K562 (cell line): ENCODE measurements at regions not wholly inside any gene's neighbourhood (a gene's known extent, or its start where the extent isn't known, plus 50 kb on each side); places are given as distances from the start of the nearest gene placed in this dataset.

Source experiments
- ATAC-seq: fragments of 200-7000 bp; cut with Tn5 transposase; 3 replicates; pipeline ENCODE4 v1.9.1; 2020; ENCODE audit warnings: moderate library complexity
- BruUV-seq: library from RNA; stranded (reverse); fragments of 400-500 nt; replicated peaks from 2 replicates; lab custom pipeline; 2021; lab: Mats Ljungman, UMichigan
- CTCF ChIA-PET: fragments of 300-600 bp; formaldehyde crosslinking; extraction: SDS; loops from one replicate; lab custom pipeline; 2021; ENCODE audit warnings: low intra/inter-chr PET ratio; lab: Yijun Ruan, JAX
- POLR2A ChIA-PET: fragments of 300-600, 350-650 bp; sonication (Branson Sonifier 250); formaldehyde crosslinking; extraction: SDS; loops from one replicate; lab custom pipeline; 2021; ENCODE audit warnings: antibody characterized with exemption, inconsistent platforms; lab: Yijun Ruan, JAX
- DNase-seq, 4 experiments: peaks; one replicate each; pipeline versions ENCODE4 v3.0.0 to v3.0.0-alpha.2; 2011 to 2018; ENCODE audit warnings: low spot score in 3 of 4, mixed read lengths in 3 of 4; ENCODE audit errors: extremely low read depth in 1 of 4
- FAIRE-seq: peaks from 2 replicates; lab custom pipeline; 2011; peaks lifted over from hg19 to GRCh38; lab: Jason Lieb, UNC
- H2AFZ ChIP-seq: 2 replicates; pipeline ENCODE4 v1.6.0; 2011; ENCODE audit warnings: low read depth, low read length, control low read depth, inconsistent platforms
- H3K27ac ChIP-seq: fragments of 200-600 bp; 3 replicates; pipeline ENCODE4 v1.8.0; 2011; ENCODE audit warnings: low read depth, mild to moderate bottlenecking, control low read depth, inconsistent platforms, low read length, moderate library complexity, mixed read lengths; ENCODE audit errors: extremely low read depth
- H3K27me3 ChIP-seq, 2 experiments: fragments of 300-600 bp in 1 of 2; 2 replicates in 1 of 2; 3 replicates in 1 of 2; pipeline versions ENCODE4 v1.6.0 to v1.8.0; 2011; ENCODE audit warnings: inconsistent platforms in 2 of 2, low read length in 2 of 2, mild to moderate bottlenecking in 1 of 2, mixed read lengths in 1 of 2, moderate library complexity in 1 of 2; ENCODE audit not compliant: control insufficient read depth in 2 of 2, insufficient read depth in 2 of 2
- H3K36me3 ChIP-seq: fragments of 300-600 bp; 3 replicates; pipeline ENCODE4 v1.8.0; 2011; ENCODE audit warnings: mild to moderate bottlenecking, low read length, inconsistent platforms; ENCODE audit not compliant: control insufficient read depth, insufficient read depth
- H3K4me1 ChIP-seq, 2 experiments: fragments of 200-600 bp in 1 of 2; replicated peaks in 1 of 2; 2 replicates in 1 of 2; 3 replicates in 1 of 2; pipeline versions ENCODE4 v1.5.1 to v1.8.0; 2011; ENCODE audit warnings: inconsistent platforms in 2 of 2, low read length in 2 of 2, mild to moderate bottlenecking in 1 of 2, mixed read lengths in 1 of 2, moderate library complexity in 1 of 2; ENCODE audit not compliant: control insufficient read depth in 2 of 2, insufficient read depth in 2 of 2
- H3K4me2 ChIP-seq: 2 replicates; pipeline ENCODE4 v1.6.1; 2011; ENCODE audit warnings: low read length, control low read depth, inconsistent platforms, mixed read lengths; ENCODE audit not compliant: insufficient read depth
- H3K4me3 ChIP-seq: fragments of 200-600 bp; sonication (generic), shearing (Covaris generic); 2 replicates; pipeline ENCODE4 v1.5.1; 2016; ENCODE audit warnings: control low read depth, inconsistent platforms
- H3K79me2 ChIP-seq: fragments of 200-600 bp; 3 replicates; pipeline ENCODE4 v1.8.0; 2011; ENCODE audit warnings: low read length, inconsistent platforms; ENCODE audit not compliant: control insufficient read depth, insufficient read depth
- H3K9ac ChIP-seq, 2 experiments: 2 replicates each; pipeline versions ENCODE4 v1.6.0 to v1.6.1; 2011; ENCODE audit warnings: low read depth in 2 of 2, low read length in 2 of 2, control low read depth in 1 of 2, inconsistent platforms in 1 of 2, mild to moderate bottlenecking in 1 of 2, mixed read lengths in 1 of 2; ENCODE audit not compliant: insufficient read depth in 1 of 2
- H3K9me1 ChIP-seq: one replicate; pipeline ENCODE4 v1.6.0; 2011; ENCODE audit warnings: inconsistent platforms, mild to moderate bottlenecking, low read length, moderate library complexity; ENCODE audit not compliant: control insufficient read depth, insufficient read depth
- H3K9me3 ChIP-seq: replicated peaks from 2 replicates; pipeline ENCODE4 v1.5.1; 2011; ENCODE audit warnings: low read depth, low read length, inconsistent platforms; ENCODE audit not compliant: control insufficient read depth, insufficient read depth
- H4K20me1 ChIP-seq: replicated peaks from 2 replicates; pipeline ENCODE4 v1.6.1; 2011; ENCODE audit warnings: low read length, inconsistent platforms, mixed read lengths; ENCODE audit not compliant: control insufficient read depth, insufficient read depth
- ASH1L ChIP-seq: fragments of 450-650 bp; IDR thresholded peaks from 2 replicates; pipeline ENCODE4 v1.6.1; 2018; ENCODE audit warnings: borderline replicate concordance, mild to moderate bottlenecking, low read depth; ENCODE audit not compliant: partially characterized antibody
- ATF1 ChIP-seq, 2 experiments: fragments of 450-650 bp in 1 of 2; IDR thresholded peaks; 2 replicates each; pipeline ENCODE4 v1.6.1; 2016; ENCODE audit warnings: missing compliant biosample characterization in 1 of 2, missing genetic modification characterization in 1 of 2
- BRF1 ChIP-seq: IDR thresholded peaks from 3 replicates; pipeline ENCODE4 v1.6.1; 2011; ENCODE audit warnings: borderline replicate concordance, mild to moderate bottlenecking; ENCODE audit not compliant: insufficient read length; ENCODE audit errors: extremely low read depth
- NCOA2 ChIP-seq, 2 experiments: fragments of 450-650 bp; IDR thresholded peaks; 2 replicates each; pipeline ENCODE4 v1.6.1; 2018; ENCODE audit warnings: mild to moderate bottlenecking in 2 of 2, moderate library complexity in 1 of 2; ENCODE audit not compliant: partially characterized antibody in 2 of 2
- NKRF ChIP-seq: fragments of 450-650 bp; IDR thresholded peaks from 2 replicates; pipeline ENCODE4 v1.6.1; 2016; ENCODE audit warnings: borderline replicate concordance
- SNAPC5 ChIP-seq: fragments of 250-450 bp; sonication (Bioruptor Pico); IDR thresholded peaks from 2 replicates; pipeline ENCODE4 v1.8.0; 2021; ENCODE audit warnings: moderate library complexity, mild to moderate bottlenecking, inconsistent platforms
- STAT5A ChIP-seq: IDR thresholded peaks from 2 replicates; pipeline ENCODE4 v1.6.1; 2012; ENCODE audit warnings: low read length, inconsistent platforms, borderline replicate concordance
- ZNF311 ChIP-seq: fragments of 250-450 bp; sonication (Bioruptor Pico); IDR thresholded peaks from 2 replicates; pipeline ENCODE4 v1.4.0; 2020; ENCODE audit warnings: mild to moderate bottlenecking, moderate library complexity
- ZNF695 ChIP-seq: fragments of 450-650 bp; formaldehyde crosslinking; IDR thresholded peaks from 2 replicates; pipeline ENCODE4 v1.4.0; 2020; ENCODE audit warnings: mild to moderate bottlenecking, moderate library complexity
- WGBS: fragments of 100-300 bp; shearing (Covaris generic); methylation state at CpG from one replicate; pipeline ENCODE4 v1.1.6; 2016; ENCODE audit warnings: low coverage, mixed read lengths; ENCODE audit not compliant: insufficient coverage; ENCODE audit errors: missing lambda C conversion rate; 5-methylcytosine and 5-hydroxymethylcytosine counted together
- in situ Hi-C: fragments of 300-500 bp; cut with MboI; formaldehyde crosslinking; loops from 4 replicates; pipeline ENCODE4 v1.15.0; 2018; ENCODE audit warnings: inconsistent platforms, mixed read lengths
- intact Hi-C: fragments of 100-400 bp; cut with micrococcal nuclease; formaldehyde crosslinking; loops from 2 replicates; pipeline ENCODE4 v1.14.2; 2022

GRCh38 chr6:1136415-1136774 is 175.5 kb upstream of the FOXQ1 start:
- DNase-seq (no peak), FAIRE-seq (no peak), ATAC-seq (no peak)
- intact Hi-C loops (no loop called here), in situ Hi-C loops (no loop called here)
- Histone ChIP-seq H3K9me1 (no peaks in the 10 kb centered on the region), H3K9me3 (no peaks in the 10 kb centered on the region), H3K4me1 (no peaks in the 10 kb centered on the region), H3K4me2 (no peak overlapping the region), H3K9ac (no peak overlapping the region), H4K20me1 (no peaks in the 10 kb centered on the region), H3K27me3 (0 out of 5 replicates have a peak, but pooled peaks cover 0 to 2% of the 10 kb centered on the region in 2 experiments), H3K79me2 (no peaks in the 10 kb centered on the region), H2AFZ (no peak overlapping the region), H3K36me3 (no peaks in the 10 kb centered on the region), H3K4me3 (no peak overlapping the region), H3K27ac (no peak overlapping the region)
- ChIA-PET POLR2A (no interaction called here), CTCF (no interaction called here)
- BruUV-seq, result no TSS peak
- WGBS, result under 1% methylated on average over 10 of the region's 10 CpGs
- no peak for TF ChIP-seq ASH1L
- no peak for TF ChIP-seq SNAPC5 (CRISPR knock-in tag)
- TF ChIP-seq ZNF695, result no peak
- no peak for TF ChIP-seq NKRF
- no peak for TF ChIP-seq ZNF311 (CRISPR knock-in tag)
- no peak for TF ChIP-seq ATF1 (CRISPR knock-in tag; IDR thresholded peaks at IDR 0.05)
- TF ChIP-seq ATF1 (tag; IDR thresholded peaks at IDR 0.05), result no peak
- TF ChIP-seq BRF1, result no peak
- no peak for TF ChIP-seq NCOA2 (IDR thresholded peaks at IDR 0.05; ENCODE audit: partially characterized antibody in 2 of 2)
- TF ChIP-seq STAT5A, result no peak
